Lung (tissue), 11 donors: ENCODE measurements at regions not wholly inside any gene's neighbourhood (a gene's known extent, or its start where the extent isn't known, plus 50 kb on each side); places are given as distances from the start of the nearest gene placed in this dataset.

Experiments used
- ATAC-seq: fragments of 200-7000 bp; cut with Tn5 transposase; one replicate; pipeline ENCODE4 v1.9.1; 2020; ENCODE audit warnings: moderate number of reproducible peaks; ENCODE audit not compliant: insufficient read depth, low FRiP score
- DNase-seq, 3 donors: peaks; one replicate each; pipeline ENCODE4 v3.0.0-alpha.2; 2013 to 2017
- H3K27ac ChIP-seq, 2 donors: one replicate each; pipeline ENCODE4 v1.5.1; 2013; ENCODE audit warnings: mild to moderate bottlenecking in 2 of 2, moderate library complexity in 2 of 2, control low read depth in 1 of 2, inconsistent platforms in 1 of 2, low read depth in 1 of 2, low read length in 1 of 2
- H3K27me3 ChIP-seq, 3 donors: one replicate each; pipeline ENCODE4 v1.5.1; 2013; ENCODE audit warnings: low read length in 2 of 3; ENCODE audit not compliant: control insufficient read depth in 3 of 3, insufficient read depth in 3 of 3
- H3K36me3 ChIP-seq, 4 donors: one replicate each; pipeline ENCODE4 v1.5.1; 2013; ENCODE audit warnings: low read length in 4 of 4, mild to moderate bottlenecking in 1 of 4, moderate library complexity in 1 of 4; ENCODE audit not compliant: control insufficient read depth in 4 of 4, insufficient read depth in 4 of 4
- H3K4me1 ChIP-seq, 5 donors: one replicate each; pipeline ENCODE4 v1.5.1; 2013; ENCODE audit warnings: low read length in 5 of 5, mild to moderate bottlenecking in 2 of 5, moderate library complexity in 1 of 5; ENCODE audit not compliant: control insufficient read depth in 5 of 5, insufficient read depth in 5 of 5
- H3K4me3 ChIP-seq: one replicate; pipeline ENCODE4 v1.5.1; 2013; ENCODE audit warnings: mild to moderate bottlenecking, control low read depth, moderate library complexity
- H3K9ac ChIP-seq, 2 donors: one replicate each; pipeline ENCODE4 v1.5.1; 2013; ENCODE audit warnings: low read length in 2 of 2, control low read depth in 1 of 2; ENCODE audit not compliant: insufficient read depth in 1 of 2
- H3K9me3 ChIP-seq, 4 donors: one replicate each; pipeline ENCODE4 v1.5.1; 2013; ENCODE audit warnings: low read length in 3 of 4, mild to moderate bottlenecking in 1 of 4, moderate library complexity in 1 of 4; ENCODE audit not compliant: control insufficient read depth in 4 of 4, insufficient read depth in 3 of 4
- CTCF ChIP-seq: IDR thresholded peaks from 2 replicates; pipeline ENCODE4 v1.5.1; 2012; ENCODE audit warnings: mild to moderate bottlenecking; ENCODE audit errors: control extremely low read depth, extremely low read depth
- WGBS, 2 donors: extraction: QIAGEN DNeasy Blood & Tissue Kit; methylation state at CpG; one replicate each; pipeline ENCODE4 v1.1.7; 2013; 5-methylcytosine and 5-hydroxymethylcytosine counted together
- donor health status: control.
- donor health status: control.
- donor health status: Bipolar disorder and iron deficiency.
- donor health status: healthy.
- donor health status: DM: yes; HTN: yes; CAD: no.

GRCh38 chr2:21269382-21269781, 145.6 kb downstream of the TDRD15 start:
- TF ChIP-seq CTCF, result no peak
- Histone ChIP-seq H3K4me3 (no peak overlapping the region), H3K27ac (no peak overlapping the region), H3K36me3 (no peaks in the 10 kb centered on the region), H3K4me1 (peaks cover 0 to 19% (median 7%) of the 10 kb centered on the region in 5 donors), H3K27me3 (no peaks in the 10 kb centered on the region), H3K9me3 (no peaks in the 10 kb centered on the region), H3K9ac (no peak overlapping the region)
- no peak for ATAC-seq
- WGBS, 2 donors, result 65 to 71% methylated on average over 1 of the region's 1 CpG
- no peak for DNase-seq

DNA sequence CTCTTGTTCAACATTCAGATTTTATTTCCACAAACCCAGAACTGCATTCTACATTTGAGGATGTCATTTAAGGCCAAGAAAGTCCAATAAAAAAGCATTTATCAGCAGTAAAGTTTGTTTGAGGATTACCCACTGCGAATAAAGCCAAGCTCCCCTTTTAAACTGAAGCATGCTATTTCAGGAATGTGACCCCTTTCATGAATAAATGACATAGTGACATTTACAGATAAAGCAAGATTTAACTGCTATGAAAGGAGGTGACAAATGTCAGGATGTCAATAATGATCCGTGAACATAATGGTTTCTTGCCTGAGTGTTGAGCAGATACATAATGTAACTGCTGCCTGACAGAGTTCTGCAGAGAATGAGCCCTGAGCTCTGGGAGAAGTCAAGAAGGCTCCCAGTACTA, 146.3 kb downstream of the TDRD15 start:
- H3K4me1 ChIP-seq, result peaks cover 0 to 19% (median 7%) of the 10 kb centered on the region in 5 donors
- 55 to 72% methylated on average over 2 of the region's 2 CpGs for WGBS, 2 donors
- H3K36me3 ChIP-seq, result no peaks in the 10 kb centered on the region
- no peaks in the 10 kb centered on the region for H3K9me3 ChIP-seq
- no peak overlapping the region for H3K4me3 ChIP-seq
- H3K9ac ChIP-seq, result no peak overlapping the region
- DNase-seq (peak in 1 of 3 donors; percentile 30), ATAC-seq (no peak)
- H3K27me3 ChIP-seq, result no peaks in the 10 kb centered on the region
- no peak for TF ChIP-seq CTCF
- no peak overlapping the region for H3K27ac ChIP-seq

DNA sequence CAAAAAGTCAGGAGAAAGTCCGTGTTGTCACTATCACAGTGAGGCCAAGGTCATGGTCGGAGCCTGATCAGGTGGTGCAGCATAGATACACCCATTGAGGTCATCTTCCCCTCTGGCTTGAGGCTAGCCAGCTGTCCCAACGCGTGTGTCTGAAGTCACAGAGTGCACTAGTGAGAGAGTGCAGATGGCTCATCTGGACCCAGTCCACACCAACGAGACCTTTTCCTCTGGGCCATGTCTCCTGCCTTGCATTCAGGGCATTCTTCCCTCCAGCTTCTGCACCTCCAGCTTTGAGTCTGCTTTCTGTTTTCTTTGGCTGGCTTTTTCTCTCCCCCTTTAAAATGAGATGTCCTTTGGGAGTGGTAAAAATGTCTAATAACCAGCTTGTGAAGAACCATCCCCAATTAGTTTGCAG, 146.9 kb downstream of the TDRD15 start:
- no peak overlapping the region for H3K27ac ChIP-seq
- DNase-seq (peak; percentile 37 to 60 (median 45)), ATAC-seq (no peak)
- H3K9me3 ChIP-seq, result no peaks in the 10 kb centered on the region
- H3K27me3 ChIP-seq, result no peaks in the 10 kb centered on the region
- H3K36me3 ChIP-seq, result no peaks in the 10 kb centered on the region
- peak overlapping the region in 1 of 2 donors; percentile 7 for H3K9ac ChIP-seq
- peaks cover 0 to 19% (median 7%) of the 10 kb centered on the region in 5 donors for H3K4me1 ChIP-seq
- WGBS, 2 donors, result 68 to 83% methylated on average over 5 of the region's 5 CpGs
- no peak overlapping the region for H3K4me3 ChIP-seq
- no peak for TF ChIP-seq CTCF

DNA sequence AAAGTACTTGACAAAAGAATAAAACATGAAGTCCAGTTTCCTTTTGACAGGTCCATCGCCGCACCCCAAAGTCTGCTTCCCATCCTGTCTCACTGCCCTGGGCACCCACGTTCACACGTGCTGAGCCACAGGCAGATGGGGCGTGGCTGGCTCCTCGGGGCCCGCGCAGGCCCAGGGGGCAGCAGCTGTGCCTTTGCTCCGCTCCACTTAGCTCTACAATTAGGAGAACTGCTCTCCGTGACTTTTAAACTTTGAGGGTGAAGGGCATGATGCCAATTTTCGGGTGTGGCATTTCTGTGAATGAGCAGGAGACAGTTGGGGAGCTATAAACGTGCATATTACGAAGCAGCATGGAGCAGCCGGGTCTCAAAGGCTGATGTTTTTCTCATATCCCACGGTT, 152.4 kb downstream of the TDRD15 start:
- no peak for DNase-seq
- no peaks in the 10 kb centered on the region for H3K36me3 ChIP-seq
- peaks cover 0 to under 1% (median 0%) of the 10 kb centered on the region in 5 donors for H3K4me1 ChIP-seq
- no peak overlapping the region for H3K27ac ChIP-seq
- H3K4me3 ChIP-seq, result no peak overlapping the region
- no peak for ATAC-seq
- no peak overlapping the region for H3K9ac ChIP-seq
- H3K9me3 ChIP-seq, result no peaks in the 10 kb centered on the region
- H3K27me3 ChIP-seq, result no peaks in the 10 kb centered on the region
- TF ChIP-seq CTCF, result no peak
- 80 to 83% methylated on average over 15 of the region's 15 CpGs for WGBS, 2 donors
